ENCODE measurements at regions not wholly inside any gene's neighbourhood (a gene's known extent, or its start where the extent isn't known, plus 50 kb on each side); places are given as distances from the start of the nearest gene placed in this dataset.

DNA sequence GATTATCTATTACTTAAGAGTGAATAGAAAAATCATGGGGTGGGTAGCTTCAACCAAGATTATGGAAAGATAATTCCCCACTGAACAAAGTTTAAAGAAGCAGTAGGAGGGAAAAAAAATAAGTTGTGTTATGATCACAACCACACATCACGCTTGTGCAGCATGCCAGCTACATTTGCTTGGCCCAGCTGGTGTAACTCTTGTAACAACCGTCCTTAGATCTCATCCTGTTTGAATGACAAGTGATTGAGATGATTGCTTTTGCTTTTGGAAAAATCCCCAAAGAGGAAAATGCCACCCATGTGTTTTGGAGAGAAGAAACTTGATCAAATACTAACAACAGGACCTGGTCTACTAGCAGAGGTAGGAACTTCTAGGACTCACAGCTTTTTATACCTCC, 107.6 kb upstream of the KIF2A start:
- ChIA-PET CTCF (no interaction called here), POLR2A (no interaction called here)
- no peak for DNase-seq (ENCODE audit: extremely low spot score)
- TF ChIP-seq BHLHE40 (IDR thresholded peaks at IDR 0.05; ENCODE audit: borderline replicate concordance) = no peak
- no peak for TF ChIP-seq SP1 (IDR thresholded peaks at IDR 0.05)
- no peak for TF ChIP-seq FOXA1 (IDR thresholded peaks at IDR 0.05)
- TF ChIP-seq L3MBTL2 (conservative IDR thresholded peaks at IDR 0.05) = no peak
- TF ChIP-seq TARDBP (IDR thresholded peaks at IDR 0.05) = no peak
- TF ChIP-seq FOXM1 (IDR thresholded peaks at IDR 0.05; ENCODE audit: borderline replicate concordance) = no peak
- TF ChIP-seq ZNF384 (IDR thresholded peaks at IDR 0.05) = no peak

DNA sequence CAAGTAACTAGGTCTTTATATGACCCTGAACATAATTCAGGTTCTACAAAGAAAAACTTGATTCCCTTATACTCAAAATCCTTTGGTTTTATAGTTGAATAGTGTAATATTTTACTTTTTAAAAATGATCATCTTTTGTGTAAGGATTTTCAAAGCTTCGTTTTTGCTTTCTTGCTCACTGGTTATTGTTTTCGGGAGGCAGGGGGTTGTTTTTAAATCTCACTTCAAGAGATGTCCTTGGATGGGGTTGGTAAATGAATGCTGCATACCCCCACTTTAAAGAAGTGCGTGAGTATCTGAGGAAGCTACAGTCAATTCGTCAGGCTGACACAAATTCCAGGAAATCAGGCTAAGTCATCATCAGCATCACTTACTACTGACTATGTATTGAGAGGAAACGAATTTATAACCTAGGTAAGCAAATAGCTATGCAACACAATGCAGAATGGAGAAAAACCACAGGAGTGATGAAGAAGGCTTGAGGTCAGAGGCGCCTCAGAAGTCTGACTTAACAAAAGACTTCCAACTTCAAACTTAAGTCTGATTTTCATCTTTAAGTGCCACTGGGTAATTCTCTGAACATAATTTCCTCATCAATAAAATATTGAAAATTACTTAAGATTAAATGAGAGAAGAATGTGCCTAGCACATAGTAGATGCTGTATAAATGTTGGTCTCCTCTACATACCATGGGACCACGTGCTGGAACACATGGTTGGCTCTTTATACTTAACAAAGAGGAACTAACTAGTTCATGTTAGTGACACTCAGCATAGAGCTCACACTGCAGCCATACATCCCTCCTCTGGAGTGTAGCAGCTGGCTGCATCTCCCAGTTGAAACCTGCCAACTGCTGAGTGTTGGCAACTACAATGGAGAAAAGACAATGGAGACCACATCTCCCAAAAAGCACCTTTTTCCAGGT, 106.0 kb upstream of the KIF2A start:
- DNase-seq (ENCODE audit: extremely low spot score) = no peak
- TF ChIP-seq FOXK2 (IDR thresholded peaks at IDR 0.05) = no peak
- no peak for TF ChIP-seq ARNT (IDR thresholded peaks at IDR 0.05)
- no peak for TF ChIP-seq TARDBP (IDR thresholded peaks at IDR 0.05)
- no peak for TF ChIP-seq BHLHE40 (IDR thresholded peaks at IDR 0.05; ENCODE audit: borderline replicate concordance)
- TF ChIP-seq ZNF384 (IDR thresholded peaks at IDR 0.05) = no peak
- no peak for TF ChIP-seq L3MBTL2 (conservative IDR thresholded peaks at IDR 0.05)
- no peak for TF ChIP-seq SP1 (IDR thresholded peaks at IDR 0.05)
- no peak for TF ChIP-seq LEF1 (IDR thresholded peaks at IDR 0.05; ENCODE audit: borderline replicate concordance)
- TF ChIP-seq FOXA1 (IDR thresholded peaks at IDR 0.05) = no peak
- no peak for TF ChIP-seq CTBP1 (IDR thresholded peaks at IDR 0.05; ENCODE audit: borderline replicate concordance)
- TF ChIP-seq, protein P1, sequence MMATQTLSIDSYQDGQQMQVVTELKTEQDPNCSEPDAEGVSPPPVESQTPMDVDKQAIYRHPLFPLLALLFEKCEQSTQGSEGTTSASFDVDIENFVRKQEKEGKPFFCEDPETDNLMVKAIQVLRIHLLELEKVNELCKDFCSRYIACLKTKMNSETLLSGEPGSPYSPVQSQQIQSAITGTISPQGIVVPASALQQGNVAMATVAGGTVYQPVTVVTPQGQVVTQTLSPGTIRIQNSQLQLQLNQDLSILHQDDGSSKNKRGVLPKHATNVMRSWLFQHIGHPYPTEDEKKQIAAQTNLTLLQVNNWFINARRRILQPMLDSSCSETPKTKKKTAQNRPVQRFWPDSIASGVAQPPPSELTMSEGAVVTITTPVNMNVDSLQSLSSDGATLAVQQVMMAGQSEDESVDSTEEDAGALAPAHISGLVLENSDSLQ (IDR thresholded peaks at IDR 0.05) = no peak
- TF ChIP-seq HDGF (IDR thresholded peaks at IDR 0.05; ENCODE audit: borderline replicate concordance) = no peak
- TF ChIP-seq FOXM1 (IDR thresholded peaks at IDR 0.05; ENCODE audit: borderline replicate concordance) = no peak
- TF ChIP-seq NFRKB (IDR thresholded peaks at IDR 0.05) = no peak
- no peak for TF ChIP-seq ELF4 (IDR thresholded peaks at IDR 0.05)
- POLR2A ChIA-PET = no interaction called here
- CTCF ChIA-PET = no interaction called here

DNA sequence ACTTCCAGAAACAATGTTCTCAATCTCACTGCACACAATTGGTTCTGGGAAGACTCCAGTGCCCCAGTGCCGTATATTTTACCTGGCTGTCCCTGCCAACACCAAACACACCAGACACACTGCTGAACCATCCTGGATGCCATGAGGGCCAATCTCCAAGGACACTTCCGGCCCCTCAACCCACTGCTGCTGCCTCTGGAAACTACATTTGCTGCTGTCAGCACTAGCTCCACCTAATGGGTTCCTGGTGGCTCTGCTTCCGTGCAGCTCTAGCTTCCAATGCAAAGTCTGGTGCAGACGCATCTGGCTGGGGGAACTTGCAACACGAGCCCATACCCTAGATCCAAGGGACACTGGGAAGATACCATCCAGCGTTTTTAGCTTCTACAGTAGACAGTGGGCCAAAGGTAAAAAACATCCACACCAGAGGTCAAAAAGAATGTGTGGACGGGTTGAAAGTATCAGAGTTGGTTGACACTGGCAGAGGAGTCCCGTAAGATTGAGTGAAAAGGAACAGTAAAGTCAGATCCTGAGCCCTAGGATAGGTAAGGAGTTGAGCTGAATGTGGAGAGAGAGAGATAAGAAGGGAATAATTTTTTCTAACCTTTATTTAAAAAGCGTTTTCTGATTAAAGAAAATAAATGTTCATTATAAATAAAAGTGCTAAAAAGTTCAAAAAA, 99.7 kb upstream of the KIF2A start:
- ChIA-PET CTCF (no interaction called here), POLR2A (no interaction called here)
- peak; percentile 45 for DNase-seq (ENCODE audit: extremely low spot score)
- no peak for TF ChIP-seq FOXA1 (IDR thresholded peaks at IDR 0.05)
- no peak for TF ChIP-seq SP1 (IDR thresholded peaks at IDR 0.05)
- no peak for TF ChIP-seq HDGF (IDR thresholded peaks at IDR 0.05; ENCODE audit: borderline replicate concordance)
- no peak for TF ChIP-seq BHLHE40 (IDR thresholded peaks at IDR 0.05; ENCODE audit: borderline replicate concordance)
- no peak for TF ChIP-seq SUZ12 (IDR thresholded peaks at IDR 0.05)
- TF ChIP-seq FOXM1 (IDR thresholded peaks at IDR 0.05; ENCODE audit: borderline replicate concordance) = no peak
- no peak for TF ChIP-seq ZNF384 (IDR thresholded peaks at IDR 0.05)

DNA sequence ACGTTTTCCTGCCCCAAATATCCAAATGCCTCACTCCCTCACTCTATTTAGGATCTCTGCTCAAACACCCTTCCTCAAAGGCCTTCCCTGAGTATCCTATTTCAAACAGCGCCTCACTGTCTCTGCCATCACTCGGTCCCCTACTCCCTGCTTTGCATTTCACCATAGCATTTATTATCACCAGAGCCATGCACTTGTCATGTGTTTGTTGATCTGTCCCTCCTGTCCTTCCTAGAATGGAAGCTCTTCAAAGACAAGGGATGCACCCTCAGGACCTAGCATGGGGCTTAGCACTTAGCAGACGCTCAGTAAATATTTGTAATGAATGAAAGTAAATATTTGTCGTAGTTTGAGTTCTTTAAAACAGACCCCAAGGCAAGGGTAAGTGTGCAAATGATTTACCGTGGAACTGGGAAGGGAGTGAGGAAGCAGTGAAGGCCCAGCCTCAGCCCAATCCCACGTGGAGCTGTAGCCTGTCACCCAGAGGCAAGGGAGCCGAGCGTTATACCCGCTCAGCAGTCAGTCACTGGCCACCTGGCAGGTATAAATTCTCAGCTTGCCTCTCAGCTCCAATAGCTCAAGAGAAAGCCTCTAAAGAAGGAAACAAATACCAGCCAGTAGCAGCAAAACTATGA, 97.7 kb upstream of the KIF2A start:
- ChIA-PET CTCF (interaction anchor here (1.0 kb wide), 1 partner anchor 1210 kb away, joined by 3 read pairs; no protein-coding TSS in a partner anchor), POLR2A (no interaction called here)
- no peak for DNase-seq (ENCODE audit: extremely low spot score)
- no peak for TF ChIP-seq HDGF (IDR thresholded peaks at IDR 0.05; ENCODE audit: borderline replicate concordance)
- no peak for TF ChIP-seq SP1 (IDR thresholded peaks at IDR 0.05)
- TF ChIP-seq, protein P1 (IDR thresholded peaks at IDR 0.05) = no peak
- TF ChIP-seq NFRKB (IDR thresholded peaks at IDR 0.05) = no peak
- TF ChIP-seq SUZ12 (IDR thresholded peaks at IDR 0.05) = no peak
- no peak for TF ChIP-seq ZNF384 (IDR thresholded peaks at IDR 0.05)

DNA sequence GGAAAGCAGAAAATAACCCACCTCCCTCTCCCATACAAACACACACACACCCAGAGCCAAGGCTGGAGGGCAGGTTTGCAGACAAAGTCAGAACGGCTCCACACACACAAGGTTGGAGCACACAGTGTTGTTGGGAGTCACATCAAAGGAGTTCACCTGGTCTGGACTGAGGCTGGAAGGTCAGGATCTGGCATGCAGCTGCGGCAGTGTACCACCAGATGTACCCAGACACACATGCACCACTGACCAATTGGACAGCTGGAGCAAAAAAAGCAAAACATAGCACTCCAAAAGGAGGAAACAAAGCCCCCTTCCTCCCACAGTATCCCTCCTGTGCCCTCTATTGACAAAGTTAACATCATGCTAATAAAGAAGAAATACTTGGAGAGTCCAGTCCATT, 94.6 kb upstream of the KIF2A start:
- ChIA-PET CTCF (no interaction called here), POLR2A (no interaction called here)
- TF ChIP-seq TARDBP (IDR thresholded peaks at IDR 0.05) = no peak
- no peak for TF ChIP-seq BHLHE40 (IDR thresholded peaks at IDR 0.05; ENCODE audit: borderline replicate concordance)
- no peak for TF ChIP-seq ARNT (IDR thresholded peaks at IDR 0.05)
- TF ChIP-seq SP1 (IDR thresholded peaks at IDR 0.05) = no peak
- TF ChIP-seq SUZ12 (IDR thresholded peaks at IDR 0.05) = no peak
- no peak for TF ChIP-seq ZNF384 (IDR thresholded peaks at IDR 0.05)
- TF ChIP-seq FOXM1 (IDR thresholded peaks at IDR 0.05; ENCODE audit: borderline replicate concordance) = no peak
- TF ChIP-seq, protein P1 (IDR thresholded peaks at IDR 0.05) = no peak
- TF ChIP-seq L3MBTL2 (conservative IDR thresholded peaks at IDR 0.05) = no peak
- TF ChIP-seq CTBP1 (IDR thresholded peaks at IDR 0.05; ENCODE audit: borderline replicate concordance) = no peak
- TF ChIP-seq FOXK2 (IDR thresholded peaks at IDR 0.05) = no peak
- no peak for TF ChIP-seq HDGF (IDR thresholded peaks at IDR 0.05; ENCODE audit: borderline replicate concordance)
- no peak for TF ChIP-seq LEF1 (IDR thresholded peaks at IDR 0.05; ENCODE audit: borderline replicate concordance)
- no peak for TF ChIP-seq NFRKB (IDR thresholded peaks at IDR 0.05)
- TF ChIP-seq ELF4 (IDR thresholded peaks at IDR 0.05) = no peak
- TF ChIP-seq FOXA1 (IDR thresholded peaks at IDR 0.05) = no peak
- DNase-seq (ENCODE audit: extremely low spot score) = no peak
